Skeletal muscle tissue (tissue), 3 donors: ENCODE measurements at regions not wholly inside any gene's neighbourhood (a gene's known extent, or its start where the extent isn't known, plus 50 kb on each side); places are given as distances from the start of the nearest gene placed in this dataset.
"Not testable (repeated sequence)": the region's sequence is repeated elsewhere in the genome, so short reads cannot be mapped to it uniquely, and the experiment has no call there.

Source experiments
- H3K27ac ChIP-seq: one replicate; pipeline ENCODE4 v1.7.0; 2013; ENCODE audit warnings: mild to moderate bottlenecking, low read depth, low read length, inconsistent platforms
- H3K27me3 ChIP-seq, 3 donors: one replicate each; pipeline ENCODE4 v1.7.0; 2013; ENCODE audit warnings: low read length in 3 of 3; ENCODE audit not compliant: control insufficient read depth in 3 of 3, insufficient read depth in 3 of 3
- H3K36me3 ChIP-seq, 3 donors: one replicate each; pipeline ENCODE4 v1.7.0; 2013; ENCODE audit warnings: low read length in 3 of 3; ENCODE audit not compliant: control insufficient read depth in 3 of 3, insufficient read depth in 3 of 3
- H3K4me1 ChIP-seq, 3 donors: one replicate each; pipeline ENCODE4 v1.7.0; 2013; ENCODE audit warnings: low read length in 3 of 3, mild to moderate bottlenecking in 3 of 3; ENCODE audit not compliant: control insufficient read depth in 3 of 3, insufficient read depth in 3 of 3
- H3K4me3 ChIP-seq, 3 donors: one replicate each; pipeline ENCODE4 v1.7.0; 2013; ENCODE audit warnings: low read length in 3 of 3
- H3K9ac ChIP-seq, 3 donors: one replicate each; pipeline ENCODE4 v1.7.0; 2013; ENCODE audit warnings: low read length in 3 of 3, mild to moderate bottlenecking in 3 of 3, moderate library complexity in 2 of 3, low read depth in 1 of 3
- H3K9me3 ChIP-seq, 3 donors: one replicate each; pipeline ENCODE4 v1.7.0; 2013; ENCODE audit warnings: low read length in 3 of 3; ENCODE audit not compliant: control insufficient read depth in 3 of 3
- donor health status: Osteomylitis.

- Histone ChIP-seq H3K4me3 (no peak overlapping the region), H3K9ac (no peak overlapping the region), H3K4me1 (no peaks in the 10 kb centered on the region), H3K36me3 (no peaks in the 10 kb centered on the region), H3K27ac (no peak overlapping the region), H3K27me3 (peaks cover 0 to 4% (median 0%) of the 10 kb centered on the region in 3 donors), H3K9me3 (peaks cover 0 to 7% (median 0%) of the 10 kb centered on the region in 3 donors)
These were observed 233.1 kb downstream of the SHQ1 start for GRCh38 chr3:72615182-72615581.

GRCh38 chr3:72614394-72615074 is 233.7 kb downstream of the SHQ1 start:
- Histone ChIP-seq H3K4me3 (no peak overlapping the region), H3K27ac (no peak overlapping the region), H3K4me1 (no peaks in the 10 kb centered on the region), H3K27me3 (peaks cover 0 to 4% (median 0%) of the 10 kb centered on the region in 3 donors), H3K9ac (no peak overlapping the region), H3K9me3 (peaks cover 0 to 7% (median 0%) of the 10 kb centered on the region in 3 donors), H3K36me3 (no peaks in the 10 kb centered on the region)

- H3K4me1 ChIP-seq = no peaks in the 10 kb centered on the region
- no peaks in the 10 kb centered on the region for H3K36me3 ChIP-seq
- peaks cover 0 to 7% (median 0%) of the 10 kb centered on the region in 3 donors for H3K9me3 ChIP-seq
- H3K27ac ChIP-seq = no peak overlapping the region
- H3K4me3 ChIP-seq = no peak overlapping the region
- no peak overlapping the region for H3K9ac ChIP-seq
- H3K27me3 ChIP-seq = peaks cover 0 to 4% (median 0%) of the 10 kb centered on the region in 3 donors
These were observed 234.4 kb downstream of the SHQ1 start for GRCh38 chr3:72613871-72614270.

- not testable (repeated sequence) for H3K4me1 ChIP-seq, H3K4me3 ChIP-seq, H3K36me3 ChIP-seq, H3K9me3 ChIP-seq, H3K27ac ChIP-seq, H3K27me3 ChIP-seq, H3K9ac ChIP-seq
These were observed 239.1 kb downstream of the SHQ1 start for GRCh38 chr3:72609114-72609513.

DNA sequence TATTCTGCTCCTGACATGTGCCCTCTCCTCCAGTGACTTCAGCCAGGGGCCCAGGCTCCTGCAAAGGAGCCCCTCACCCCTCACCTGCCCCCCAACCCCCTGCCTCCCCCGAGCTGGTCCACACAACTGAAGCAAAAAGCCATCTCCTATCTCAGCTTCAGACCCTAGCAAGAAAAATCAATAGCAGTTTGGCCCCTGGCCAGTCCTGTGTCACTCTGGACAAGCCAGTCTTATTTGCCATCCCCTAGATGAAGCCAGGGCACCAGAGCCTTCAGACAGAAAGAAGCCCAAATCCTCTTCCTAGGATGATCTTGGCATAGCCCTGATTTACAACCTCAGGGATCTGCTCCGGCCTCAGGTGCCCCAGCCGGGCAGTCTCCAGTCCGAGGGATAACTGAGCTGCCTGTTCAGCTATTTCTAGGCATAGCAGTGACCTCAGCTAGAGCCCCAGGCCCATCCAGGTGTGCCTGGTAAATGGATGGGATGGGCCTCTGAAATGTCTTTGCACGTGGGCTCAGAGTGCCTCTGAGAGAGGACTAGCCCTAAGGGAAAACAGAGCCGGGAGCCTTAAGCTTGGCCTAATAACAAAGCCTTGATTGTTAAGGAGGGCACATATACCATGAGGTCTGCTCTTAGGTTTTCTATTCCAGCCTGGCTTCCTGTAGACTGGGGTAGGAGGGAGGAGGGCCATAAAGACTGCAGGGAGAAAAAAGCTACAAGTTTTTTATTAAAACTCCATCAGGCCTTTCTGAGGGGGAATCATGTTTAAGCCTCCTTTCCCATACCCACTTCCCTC is 242.0 kb downstream of the SHQ1 start:
- H3K27me3 ChIP-seq = peaks cover 0 to 9% (median 0%) of the 10 kb centered on the region in 3 donors
- H3K4me3 ChIP-seq = no peak overlapping the region

GRCh38 chr3:72604328-72604727 is 243.9 kb downstream of the SHQ1 start:
- no peak overlapping the region for H3K27ac ChIP-seq
- no peak overlapping the region for H3K9ac ChIP-seq
- H3K27me3 ChIP-seq = peaks cover 0 to 21% (median 2%) of the 10 kb centered on the region in 3 donors
- no peaks in the 10 kb centered on the region for H3K4me1 ChIP-seq
- no peaks in the 10 kb centered on the region for H3K36me3 ChIP-seq
- H3K4me3 ChIP-seq = no peak overlapping the region
- H3K9me3 ChIP-seq = no peaks in the 10 kb centered on the region

More for the DNA sequence above, 242.0 kb downstream of the SHQ1 start:
- Histone ChIP-seq H3K4me1 (no peaks in the 10 kb centered on the region), H3K9ac (no peak overlapping the region), H3K27ac (no peak overlapping the region), H3K36me3 (no peaks in the 10 kb centered on the region), H3K9me3 (no peaks in the 10 kb centered on the region)

GRCh38 chr3:72601983-72602750 is 246.1 kb downstream of the SHQ1 start:
- H3K9me3 ChIP-seq = no peaks in the 10 kb centered on the region
- H3K27me3 ChIP-seq = peaks cover 0 to 31% (median 11%) of the 10 kb centered on the region in 3 donors
- no peaks in the 10 kb centered on the region for H3K36me3 ChIP-seq
- H3K4me3 ChIP-seq = no peak overlapping the region
- no peaks in the 10 kb centered on the region for H3K4me1 ChIP-seq
- H3K27ac ChIP-seq = no peak overlapping the region
- H3K9ac ChIP-seq = no peak overlapping the region

DNA sequence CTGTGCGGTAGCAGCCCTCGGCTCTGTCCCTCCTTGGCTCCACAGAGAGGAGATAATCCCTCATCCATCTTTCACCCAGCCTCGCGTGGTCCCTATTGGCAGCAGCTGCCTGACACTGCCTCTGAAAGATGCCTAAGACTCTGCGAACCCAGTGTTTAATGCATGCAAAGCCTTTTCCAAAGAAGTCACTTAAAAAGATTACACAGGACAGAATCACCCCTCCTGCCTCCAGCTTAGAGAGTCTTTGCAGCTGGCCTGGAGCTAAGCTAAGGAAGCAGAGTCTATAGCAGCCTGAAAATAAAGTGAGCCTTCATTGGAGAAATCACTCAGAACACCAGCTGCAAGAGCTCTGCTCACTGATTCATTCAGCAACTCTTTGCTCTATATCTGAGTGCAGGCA is 247.2 kb downstream of the SHQ1 start:
- H3K36me3 ChIP-seq = no peaks in the 10 kb centered on the region
- H3K9me3 ChIP-seq = no peaks in the 10 kb centered on the region
- H3K4me3 ChIP-seq = no peak overlapping the region
- no peak overlapping the region for H3K27ac ChIP-seq
- H3K4me1 ChIP-seq = no peaks in the 10 kb centered on the region
- H3K9ac ChIP-seq = no peak overlapping the region
- H3K27me3 ChIP-seq = peaks cover 0 to 36% (median 11%) of the 10 kb centered on the region in 3 donors

- no peak overlapping the region for H3K4me3 ChIP-seq
- peaks cover 0 to 34% (median 11%) of the 10 kb centered on the region in 3 donors for H3K27me3 ChIP-seq
- H3K36me3 ChIP-seq = no peaks in the 10 kb centered on the region
- peaks cover 0 to 2% (median 0%) of the 10 kb centered on the region in 3 donors for H3K4me1 ChIP-seq
- no peak overlapping the region for H3K9ac ChIP-seq
- H3K27ac ChIP-seq = no peak overlapping the region
- H3K9me3 ChIP-seq = no peaks in the 10 kb centered on the region
These were observed 250.5 kb downstream of the SHQ1 start for GRCh38 chr3:72597756-72598195.
